WTC11 (cell line): ENCODE measurements at regions not wholly inside any gene's neighbourhood (a gene's known extent, or its start where the extent isn't known, plus 50 kb on each side); places are given as distances from the start of the nearest gene placed in this dataset.
"Not testable (repeated sequence)": the region's sequence is repeated elsewhere in the genome, so short reads cannot be mapped to it uniquely, and the experiment has no call there.

Experiments
- ATAC-seq: fragments of 200-7000 bp; cut with Tn5 transposase; 2 replicates; pipeline ENCODE4 v1.10.0; 2021; ENCODE audit warnings: mild to moderate bottlenecking, moderate library complexity
- CTCF ChIA-PET: fragments of 300-600 bp; sonication (Branson Sonifier 250); formaldehyde crosslinking; loops from one replicate; lab custom pipeline; 2021; ENCODE audit warnings: antibody characterized with exemption; lab: Charles Lee
- POLR2A ChIA-PET: fragments of 350-600 bp; sonication (Branson Sonifier 250); formaldehyde crosslinking; loops from one replicate; lab custom pipeline; 2021; ENCODE audit warnings: antibody characterized with exemption; lab: Charles Lee
- DNase-seq: peaks from one replicate; pipeline ENCODE4 v3.0.0; 2021; ENCODE audit warnings: low spot score
- H3K27ac Mint-ChIP-seq: 2 replicates; pipeline ENCODE4 v1.8.0; 2021; ENCODE audit warnings: mixed read lengths
- H3K27me3 Mint-ChIP-seq: 2 replicates; pipeline ENCODE4 v1.8.0; 2021; ENCODE audit warnings: low read depth, mild to moderate bottlenecking, moderate library complexity, mixed read lengths
- H3K36me3 Mint-ChIP-seq: 2 replicates; pipeline ENCODE4 v1.8.0; 2021; ENCODE audit warnings: mixed read lengths
- H3K4me1 Mint-ChIP-seq: 2 replicates; pipeline ENCODE4 v1.8.0; 2022; ENCODE audit warnings: mixed read lengths
- H3K4me3 Mint-ChIP-seq: 2 replicates; pipeline ENCODE4 v1.8.0; 2021; ENCODE audit warnings: mild to moderate bottlenecking, moderate library complexity, mixed read lengths
- H3K9me3 Mint-ChIP-seq: 2 replicates; pipeline ENCODE4 v1.8.0; 2021; ENCODE audit warnings: mixed read lengths
- ATF1 ChIP-seq: sonication (generic); formaldehyde crosslinking; IDR thresholded peaks from 2 replicates; pipeline ENCODE4 v1.8.1; 2023; ENCODE audit warnings: mild to moderate bottlenecking, moderate library complexity, missing genetic modification reagents
- ELF4 ChIP-seq: sonication (generic); formaldehyde crosslinking; IDR thresholded peaks from 2 replicates; pipeline ENCODE4 v1.8.1; 2022; ENCODE audit warnings: low read depth, mild to moderate bottlenecking, moderate library complexity, missing genetic modification reagents
- FOXJ3 ChIP-seq: sonication (generic); formaldehyde crosslinking; IDR thresholded peaks from 2 replicates; pipeline ENCODE4 v1.9.0; 2021; ENCODE audit warnings: missing genetic modification reagents, mild to moderate bottlenecking, borderline replicate concordance
- HMGA2 ChIP-seq: fragments of 250-450 bp; sonication (Bioruptor Pico); IDR thresholded peaks from 2 replicates; pipeline ENCODE4 v1.4.0; 2021; ENCODE audit warnings: mild to moderate bottlenecking, moderate library complexity
- JUN ChIP-seq: sonication (generic); formaldehyde crosslinking; IDR thresholded peaks from 2 replicates; pipeline ENCODE4 v1.8.0; 2023; ENCODE audit warnings: mild to moderate bottlenecking, missing genetic modification reagents
- MYBL2 ChIP-seq: sonication (generic); formaldehyde crosslinking; IDR thresholded peaks from 2 replicates; pipeline ENCODE4 v1.8.1; 2023; ENCODE audit warnings: mild to moderate bottlenecking, moderate library complexity, missing genetic modification reagents
- NR3C1 ChIP-seq: sonication (generic); formaldehyde crosslinking; conservative IDR thresholded peaks from 2 replicates; pipeline ENCODE4 v1.8.1; 2023; ENCODE audit warnings: low read depth, mild to moderate bottlenecking, missing genetic modification reagents
- ZNF121 ChIP-seq: sonication (generic); formaldehyde crosslinking; IDR thresholded peaks from 2 replicates; pipeline ENCODE4 v1.8.0; 2023; ENCODE audit warnings: missing genetic modification reagents
- ZNF423 ChIP-seq: fragments of 250-450 bp; sonication (Bioruptor Pico); IDR thresholded peaks from 2 replicates; pipeline ENCODE4 v2.1.2; 2022; ENCODE audit warnings: mild to moderate bottlenecking, moderate library complexity
- ZNF671 ChIP-seq: fragments of 250-450 bp; sonication (Bioruptor Pico); IDR thresholded peaks from 2 replicates; pipeline ENCODE4 v1.8.0; 2021; ENCODE audit warnings: mild to moderate bottlenecking
- TF ChIP-seq, protein P1 (sequence below): fragments of 250-450 bp; sonication (Bioruptor Pico); IDR thresholded peaks from 2 replicates; pipeline ENCODE4 v1.9.0; 2021; ENCODE audit warnings: moderate library complexity, mild to moderate bottlenecking, inconsistent platforms, borderline replicate concordance
- TF ChIP-seq, protein P2 (sequence below): sonication (generic); formaldehyde crosslinking; IDR thresholded peaks from 2 replicates; pipeline ENCODE4 v1.8.1; 2023; ENCODE audit warnings: mild to moderate bottlenecking, missing genetic modification reagents, moderate library complexity
- TF ChIP-seq, protein P3 (sequence below): sonication (generic); formaldehyde crosslinking; IDR thresholded peaks from 2 replicates; pipeline ENCODE4 v1.8.0; 2022; ENCODE audit warnings: mild to moderate bottlenecking, missing genetic modification reagents
- TF ChIP-seq, protein P4 (sequence below): sonication (generic); formaldehyde crosslinking; IDR thresholded peaks from 2 replicates; pipeline ENCODE4 v1.8.0; 2022; ENCODE audit warnings: mild to moderate bottlenecking, missing genetic modification reagents

DNA sequence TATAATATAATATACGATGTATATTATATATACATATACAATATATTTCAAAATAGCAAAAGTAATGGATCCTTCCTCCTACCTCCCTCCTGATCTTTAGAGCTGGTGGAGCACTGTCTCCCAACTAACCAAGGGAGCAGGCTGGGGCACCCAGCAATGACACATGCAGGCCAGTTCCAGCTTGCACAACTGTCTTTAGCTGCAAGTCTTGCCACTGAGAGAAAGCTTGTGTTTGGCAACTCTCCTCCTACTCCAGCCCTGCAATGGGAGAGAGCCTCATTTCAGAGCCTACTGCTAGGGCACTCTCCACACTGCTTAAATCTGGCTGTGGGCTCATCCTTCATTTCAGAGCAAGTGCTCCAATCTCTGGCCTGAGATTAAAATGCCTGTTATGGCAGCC is 469.8 kb upstream of the OLFM3 start:
- DNase-seq, result no peak
- peak; percentile 30; the same call in 1 of the 2 replicates for TF ChIP-seq HMGA2
- TF ChIP-seq, protein P1, sequence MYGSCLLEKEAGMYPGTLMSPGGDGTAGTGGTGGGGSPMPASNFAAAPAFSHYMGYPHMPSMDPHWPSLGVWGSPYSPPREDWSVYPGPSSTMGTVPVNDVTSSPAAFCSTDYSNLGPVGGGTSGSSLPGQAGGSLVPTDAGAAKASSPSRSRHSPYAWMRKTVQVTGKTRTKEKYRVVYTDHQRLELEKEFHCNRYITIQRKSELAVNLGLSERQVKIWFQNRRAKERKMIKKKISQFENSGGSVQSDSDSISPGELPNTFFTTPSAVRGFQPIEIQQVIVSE, result no peak
- H3K4me3 Mint-ChIP-seq, result no peak overlapping the region
- no peak overlapping the region for H3K27ac Mint-ChIP-seq
- H3K4me1 Mint-ChIP-seq, result no peaks in the 10 kb centered on the region
- no peaks in the 10 kb centered on the region for H3K36me3 Mint-ChIP-seq
- CTCF ChIA-PET, result no interaction called here
- H3K27me3 Mint-ChIP-seq, result no peaks in the 10 kb centered on the region
- no peaks in the 10 kb centered on the region for H3K9me3 Mint-ChIP-seq
- POLR2A ChIA-PET, result no interaction called here
- ATAC-seq, result no peak

DNA sequence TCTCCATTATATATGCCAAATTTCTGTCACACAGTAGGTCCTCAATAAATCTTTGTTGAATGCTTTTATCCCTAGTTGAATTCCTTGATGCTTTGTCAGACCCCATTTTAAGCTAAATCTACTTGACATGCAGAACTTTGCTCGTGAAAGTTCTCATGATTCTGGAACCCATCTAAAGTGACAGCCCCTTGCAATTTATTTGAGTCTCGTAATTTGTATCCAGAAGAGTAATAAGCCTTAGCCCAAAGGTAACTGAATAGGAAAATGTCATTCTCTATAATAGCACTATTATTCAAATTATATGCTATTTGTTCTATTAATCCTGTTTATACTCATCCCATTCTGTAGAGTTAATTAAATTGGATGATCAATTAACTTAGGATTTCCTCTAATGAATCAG is 466.6 kb upstream of the OLFM3 start:
- no peaks in the 10 kb centered on the region for H3K36me3 Mint-ChIP-seq
- TF ChIP-seq, protein P2, sequence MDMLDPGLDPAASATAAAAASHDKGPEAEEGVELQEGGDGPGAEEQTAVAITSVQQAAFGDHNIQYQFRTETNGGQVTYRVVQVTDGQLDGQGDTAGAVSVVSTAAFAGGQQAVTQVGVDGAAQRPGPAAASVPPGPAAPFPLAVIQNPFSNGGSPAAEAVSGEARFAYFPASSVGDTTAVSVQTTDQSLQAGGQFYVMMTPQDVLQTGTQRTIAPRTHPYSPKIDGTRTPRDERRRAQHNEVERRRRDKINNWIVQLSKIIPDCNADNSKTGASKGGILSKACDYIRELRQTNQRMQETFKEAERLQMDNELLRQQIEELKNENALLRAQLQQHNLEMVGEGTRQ (CRISPR knock-in tag), result no peak
- no peak for TF ChIP-seq MYBL2 (CRISPR knock-in tag)
- TF ChIP-seq JUN, result no peak
- no peak for TF ChIP-seq ATF1 (CRISPR knock-in tag)
- TF ChIP-seq, protein P3, sequence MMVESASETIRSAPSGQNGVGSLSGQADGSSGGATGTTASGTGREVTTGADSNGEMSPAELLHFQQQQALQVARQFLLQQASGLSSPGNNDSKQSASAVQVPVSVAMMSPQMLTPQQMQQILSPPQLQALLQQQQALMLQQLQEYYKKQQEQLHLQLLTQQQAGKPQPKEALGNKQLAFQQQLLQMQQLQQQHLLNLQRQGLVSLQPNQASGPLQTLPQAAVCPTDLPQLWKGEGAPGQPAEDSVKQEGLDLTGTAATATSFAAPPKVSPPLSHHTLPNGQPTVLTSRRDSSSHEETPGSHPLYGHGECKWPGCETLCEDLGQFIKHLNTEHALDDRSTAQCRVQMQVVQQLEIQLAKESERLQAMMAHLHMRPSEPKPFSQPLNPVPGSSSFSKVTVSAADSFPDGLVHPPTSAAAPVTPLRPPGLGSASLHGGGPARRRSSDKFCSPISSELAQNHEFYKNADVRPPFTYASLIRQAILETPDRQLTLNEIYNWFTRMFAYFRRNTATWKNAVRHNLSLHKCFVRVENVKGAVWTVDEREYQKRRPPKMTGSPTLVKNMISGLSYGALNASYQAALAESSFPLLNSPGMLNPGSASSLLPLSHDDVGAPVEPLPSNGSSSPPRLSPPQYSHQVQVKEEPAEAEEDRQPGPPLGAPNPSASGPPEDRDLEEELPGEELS (CRISPR knock-in tag), result no peak
- no peak for TF ChIP-seq FOXJ3
- no peak for TF ChIP-seq HMGA2
- TF ChIP-seq NR3C1 (CRISPR knock-in tag), result no peak
- DNase-seq, result no peak
- no peaks in the 10 kb centered on the region for H3K9me3 Mint-ChIP-seq
- no peak overlapping the region for H3K4me3 Mint-ChIP-seq
- ATAC-seq, result no peak
- no peaks in the 10 kb centered on the region for H3K27me3 Mint-ChIP-seq
- no peaks in the 10 kb centered on the region for H3K4me1 Mint-ChIP-seq
- POLR2A ChIA-PET, result no interaction called here
- CTCF ChIA-PET, result no interaction called here
- H3K27ac Mint-ChIP-seq, result no peak overlapping the region

DNA sequence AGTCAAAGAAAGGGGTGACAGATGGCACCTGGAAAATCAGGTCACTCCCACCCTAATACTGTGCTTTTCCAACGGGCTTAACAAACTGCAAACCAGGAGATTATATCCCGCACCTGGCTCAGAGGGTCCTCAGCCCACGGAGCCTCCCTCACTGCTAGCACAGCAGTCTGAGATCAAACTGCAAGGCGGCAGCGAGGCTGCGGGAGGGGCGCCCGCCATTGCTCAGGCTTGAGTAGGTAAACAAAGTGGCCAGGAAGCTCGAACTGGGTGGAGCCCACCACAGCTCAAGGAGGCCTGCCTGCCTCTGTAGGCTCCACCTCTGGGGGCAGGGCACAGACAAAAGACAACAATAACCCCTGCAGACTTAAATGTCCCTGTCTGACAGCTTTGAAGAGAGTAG is 445.6 kb upstream of the OLFM3 start:
- DNase-seq, CTCF ChIA-PET: not testable (repeated sequence)

DNA sequence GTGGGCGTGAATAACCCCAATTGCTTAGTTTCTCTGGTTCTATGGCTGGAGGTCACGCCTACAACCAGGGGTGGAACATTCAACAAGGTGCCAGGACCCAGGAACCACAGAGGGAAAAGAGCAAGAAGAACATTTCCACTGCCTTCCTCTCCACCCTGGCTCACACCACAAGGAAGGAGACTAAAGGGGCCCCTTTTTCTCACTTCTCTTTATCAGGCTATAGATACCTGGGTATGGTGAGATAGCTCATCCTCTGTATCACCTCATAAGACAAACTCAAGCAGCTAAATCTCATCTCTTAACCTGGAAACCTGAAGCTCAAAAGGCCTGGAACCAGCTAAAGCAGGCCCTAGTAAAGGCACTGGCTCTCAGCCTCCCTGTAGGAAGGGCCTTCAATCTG is 438.8 kb upstream of the OLFM3 start:
- Mint-ChIP-seq H3K9me3 (peaks cover 12% of the 10 kb centered on the region), H3K4me1 (no peaks in the 10 kb centered on the region), H3K27ac (no peak overlapping the region), H3K27me3 (no peaks in the 10 kb centered on the region), H3K4me3 (no peak overlapping the region), H3K36me3 (peaks cover under 1% of the 10 kb centered on the region; the same call in 1 of the 2 replicates)
- no peak for TF ChIP-seq ZNF423 (CRISPR knock-in tag)
- TF ChIP-seq, protein P4, sequence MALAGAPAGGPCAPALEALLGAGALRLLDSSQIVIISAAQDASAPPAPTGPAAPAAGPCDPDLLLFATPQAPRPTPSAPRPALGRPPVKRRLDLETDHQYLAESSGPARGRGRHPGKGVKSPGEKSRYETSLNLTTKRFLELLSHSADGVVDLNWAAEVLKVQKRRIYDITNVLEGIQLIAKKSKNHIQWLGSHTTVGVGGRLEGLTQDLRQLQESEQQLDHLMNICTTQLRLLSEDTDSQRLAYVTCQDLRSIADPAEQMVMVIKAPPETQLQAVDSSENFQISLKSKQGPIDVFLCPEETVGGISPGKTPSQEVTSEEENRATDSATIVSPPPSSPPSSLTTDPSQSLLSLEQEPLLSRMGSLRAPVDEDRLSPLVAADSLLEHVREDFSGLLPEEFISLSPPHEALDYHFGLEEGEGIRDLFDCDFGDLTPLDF (CRISPR knock-in tag), result no peak
- no peak for TF ChIP-seq ZNF121 (CRISPR knock-in tag)
- no peak for TF ChIP-seq HMGA2
- TF ChIP-seq ZNF671, result no peak
- no peak for TF ChIP-seq ELF4 (CRISPR knock-in tag)
- ATAC-seq, result no peak
- no peak for DNase-seq
- CTCF ChIA-PET, result no interaction called here
- POLR2A ChIA-PET, result no interaction called here

More for the DNA sequence above, 445.6 kb upstream of the OLFM3 start:
- Mint-ChIP-seq H3K36me3 (peaks cover 43% of the 10 kb centered on the region), H3K9me3 (peaks cover 59% of the 10 kb centered on the region)
- POLR2A ChIA-PET, ATAC-seq, H3K4me3 Mint-ChIP-seq, H3K27ac Mint-ChIP-seq, H3K4me1 Mint-ChIP-seq, H3K27me3 Mint-ChIP-seq: not testable (repeated sequence)
